ENCODE measurements at regions not wholly inside any gene's neighbourhood (a gene's known extent, or its start where the extent isn't known, plus 50 kb on each side); places are given as distances from the start of the nearest gene placed in this dataset.

DNA sequence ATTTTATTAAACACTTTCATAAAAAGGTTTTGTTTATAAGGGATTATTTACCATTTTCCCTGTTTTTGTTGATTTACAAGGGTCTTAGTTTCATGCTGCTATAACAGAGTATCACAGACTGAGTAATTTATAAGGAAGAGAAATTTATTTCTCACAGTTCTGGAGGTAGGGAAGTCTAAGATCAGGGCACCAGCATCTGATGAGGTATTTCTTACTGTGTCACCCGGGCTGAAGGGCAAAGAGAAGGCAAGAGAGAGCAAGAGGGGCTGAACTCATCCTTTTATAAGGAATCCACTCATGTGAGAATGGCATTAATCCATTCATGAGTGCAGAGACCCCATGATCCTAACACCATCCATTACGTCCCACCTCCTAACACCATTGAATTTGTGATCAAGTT is 160.0 kb upstream of the SLC39A10 start:
- TF ChIP-seq, protein P1, sequence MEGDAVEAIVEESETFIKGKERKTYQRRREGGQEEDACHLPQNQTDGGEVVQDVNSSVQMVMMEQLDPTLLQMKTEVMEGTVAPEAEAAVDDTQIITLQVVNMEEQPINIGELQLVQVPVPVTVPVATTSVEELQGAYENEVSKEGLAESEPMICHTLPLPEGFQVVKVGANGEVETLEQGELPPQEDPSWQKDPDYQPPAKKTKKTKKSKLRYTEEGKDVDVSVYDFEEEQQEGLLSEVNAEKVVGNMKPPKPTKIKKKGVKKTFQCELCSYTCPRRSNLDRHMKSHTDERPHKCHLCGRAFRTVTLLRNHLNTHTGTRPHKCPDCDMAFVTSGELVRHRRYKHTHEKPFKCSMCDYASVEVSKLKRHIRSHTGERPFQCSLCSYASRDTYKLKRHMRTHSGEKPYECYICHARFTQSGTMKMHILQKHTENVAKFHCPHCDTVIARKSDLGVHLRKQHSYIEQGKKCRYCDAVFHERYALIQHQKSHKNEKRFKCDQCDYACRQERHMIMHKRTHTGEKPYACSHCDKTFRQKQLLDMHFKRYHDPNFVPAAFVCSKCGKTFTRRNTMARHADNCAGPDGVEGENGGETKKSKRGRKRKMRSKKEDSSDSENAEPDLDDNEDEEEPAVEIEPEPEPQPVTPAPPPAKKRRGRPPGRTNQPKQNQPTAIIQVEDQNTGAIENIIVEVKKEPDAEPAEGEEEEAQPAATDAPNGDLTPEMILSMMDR (IDR thresholded peaks at IDR 0.05) = no peak
- no peak for TF ChIP-seq EZH2 (IDR thresholded peaks at IDR 0.05; ENCODE audit: borderline replicate concordance, insufficient read depth, low read depth, low read length, poor library complexity, severe bottlenecking)

Measured in B cell (primary cell).